Progenitor cell of endocrine pancreas (in vitro differentiated cells): ENCODE measurements at regions not wholly inside any gene's neighbourhood (a gene's known extent, or its start where the extent isn't known, plus 50 kb on each side); places are given as distances from the start of the nearest gene placed in this dataset.

Experiments
- DNase-seq: peaks from one replicate; pipeline ENCODE4 v3.0.0; 2021; ENCODE audit warnings: low spot score; ENCODE audit not compliant: unreplicated experiment
- H3K27ac Mint-ChIP-seq: 2 replicates; pipeline ENCODE4 v1.8.0; 2021; ENCODE audit warnings: mild to moderate bottlenecking, moderate library complexity, mixed read lengths
- H3K27me3 Mint-ChIP-seq: 2 replicates; pipeline ENCODE4 v1.8.0; 2021; ENCODE audit warnings: mixed read lengths
- H3K36me3 Mint-ChIP-seq: 2 replicates; pipeline ENCODE4 v1.8.0; 2022; ENCODE audit warnings: mixed read lengths; ENCODE audit not compliant: insufficient read depth
- H3K4me1 Mint-ChIP-seq: 2 replicates; pipeline ENCODE4 v1.8.0; 2021; ENCODE audit warnings: low read depth, mixed read lengths
- H3K4me3 Mint-ChIP-seq: 2 replicates; pipeline ENCODE4 v1.8.0; 2021; ENCODE audit warnings: low read depth, mild to moderate bottlenecking, moderate library complexity, mixed read lengths
- H3K9me3 Mint-ChIP-seq: 2 replicates; pipeline ENCODE4 v1.8.0; 2021; ENCODE audit warnings: low read depth, mixed read lengths
- TF ChIP-seq, protein P1 (sequence below): fragments of 200-600 bp; sonication (generic); IDR thresholded peaks from one replicate; pipeline ENCODE4 v1.5.0; 2021; ENCODE audit warnings: antibody characterized with exemption, mild to moderate bottlenecking; ENCODE audit not compliant: unreplicated experiment

DNA sequence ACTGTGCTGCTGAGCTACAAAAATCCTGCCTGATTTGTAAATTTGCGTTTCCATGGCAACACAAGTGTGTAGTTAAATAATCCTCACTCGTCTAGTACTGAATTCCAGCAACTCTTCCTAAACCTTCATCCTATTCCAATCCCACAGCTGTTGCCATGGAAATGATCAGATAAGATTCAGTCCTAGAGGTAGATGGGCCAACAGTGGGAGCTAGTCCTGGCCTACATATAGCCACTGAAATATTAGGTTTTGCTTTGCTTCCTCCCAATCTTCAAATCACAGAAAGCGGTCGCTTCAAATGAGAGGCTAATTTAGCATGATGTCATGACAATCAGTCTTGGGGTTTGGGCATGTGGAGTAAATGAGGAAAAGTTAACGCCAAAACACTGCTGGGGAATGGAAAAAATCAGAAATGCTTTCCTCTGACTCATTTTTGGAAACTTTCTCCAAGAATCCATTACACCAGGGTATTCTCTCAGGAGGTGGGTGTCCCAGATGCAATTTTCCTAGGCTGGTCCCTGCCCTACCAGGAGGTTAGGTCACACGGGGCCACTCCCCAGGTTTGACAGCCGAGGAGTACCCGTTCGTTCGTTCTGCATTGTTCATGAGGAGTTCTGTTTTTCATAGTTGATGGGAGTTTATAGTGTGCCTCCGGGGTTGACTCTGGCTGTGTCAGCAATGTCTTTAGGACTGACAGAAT, 159.2 kb upstream of the SLCO3A1 start:
- no peak overlapping the region for H3K27ac Mint-ChIP-seq
- H3K9me3 Mint-ChIP-seq: no peaks in the 10 kb centered on the region
- no peak overlapping the region for H3K4me3 Mint-ChIP-seq
- TF ChIP-seq, protein P1, sequence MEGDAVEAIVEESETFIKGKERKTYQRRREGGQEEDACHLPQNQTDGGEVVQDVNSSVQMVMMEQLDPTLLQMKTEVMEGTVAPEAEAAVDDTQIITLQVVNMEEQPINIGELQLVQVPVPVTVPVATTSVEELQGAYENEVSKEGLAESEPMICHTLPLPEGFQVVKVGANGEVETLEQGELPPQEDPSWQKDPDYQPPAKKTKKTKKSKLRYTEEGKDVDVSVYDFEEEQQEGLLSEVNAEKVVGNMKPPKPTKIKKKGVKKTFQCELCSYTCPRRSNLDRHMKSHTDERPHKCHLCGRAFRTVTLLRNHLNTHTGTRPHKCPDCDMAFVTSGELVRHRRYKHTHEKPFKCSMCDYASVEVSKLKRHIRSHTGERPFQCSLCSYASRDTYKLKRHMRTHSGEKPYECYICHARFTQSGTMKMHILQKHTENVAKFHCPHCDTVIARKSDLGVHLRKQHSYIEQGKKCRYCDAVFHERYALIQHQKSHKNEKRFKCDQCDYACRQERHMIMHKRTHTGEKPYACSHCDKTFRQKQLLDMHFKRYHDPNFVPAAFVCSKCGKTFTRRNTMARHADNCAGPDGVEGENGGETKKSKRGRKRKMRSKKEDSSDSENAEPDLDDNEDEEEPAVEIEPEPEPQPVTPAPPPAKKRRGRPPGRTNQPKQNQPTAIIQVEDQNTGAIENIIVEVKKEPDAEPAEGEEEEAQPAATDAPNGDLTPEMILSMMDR: no peak
- peaks cover 3% of the 10 kb centered on the region for H3K27me3 Mint-ChIP-seq
- DNase-seq: no peak
- H3K36me3 Mint-ChIP-seq: no peaks in the 10 kb centered on the region
- peaks cover 17% of the 10 kb centered on the region for H3K4me1 Mint-ChIP-seq

DNA sequence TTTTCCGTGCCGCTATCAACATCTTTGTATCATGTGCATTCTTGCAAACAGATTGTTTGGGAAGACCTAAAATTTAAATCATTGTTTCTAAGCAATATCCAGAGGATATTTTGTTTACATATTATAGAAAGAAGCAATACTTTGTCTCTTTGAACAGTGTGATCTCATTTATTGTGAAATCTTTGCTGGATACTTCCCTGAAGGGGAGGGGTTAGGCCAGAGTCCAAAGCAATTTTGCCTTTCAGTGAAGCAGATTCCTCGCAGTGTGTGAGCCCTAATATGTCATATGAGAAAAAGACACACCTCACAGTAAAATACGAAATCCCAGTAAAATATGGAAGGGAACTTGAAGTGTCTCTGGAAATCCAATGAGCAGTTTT, 158.7 kb upstream of the SLCO3A1 start:
- H3K27me3 Mint-ChIP-seq: no peaks in the 10 kb centered on the region
- H3K4me3 Mint-ChIP-seq: no peak overlapping the region
- H3K36me3 Mint-ChIP-seq: no peaks in the 10 kb centered on the region
- H3K27ac Mint-ChIP-seq: no peak overlapping the region
- DNase-seq: no peak
- H3K9me3 Mint-ChIP-seq: no peaks in the 10 kb centered on the region
- TF ChIP-seq, protein P1: no peak
- peaks cover 17% of the 10 kb centered on the region for H3K4me1 Mint-ChIP-seq

DNA sequence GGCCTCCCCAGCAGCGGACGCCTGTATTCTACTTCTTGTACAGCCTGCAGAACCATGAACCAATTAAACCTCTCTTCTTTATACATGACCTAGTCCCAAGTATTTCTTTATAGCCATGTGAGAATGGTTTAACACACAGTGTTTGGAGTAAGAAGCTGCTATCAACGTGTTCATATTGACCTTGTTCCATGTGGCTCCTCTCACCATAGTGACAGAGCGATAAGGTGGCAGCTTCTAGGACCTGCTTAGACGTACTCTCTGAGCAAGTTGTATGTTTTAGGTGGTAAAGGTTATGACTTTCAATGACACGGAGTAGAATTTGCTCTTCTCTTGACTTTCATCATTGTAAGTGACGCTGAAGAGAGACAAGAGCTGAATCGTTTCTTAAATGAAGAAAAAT, 157.7 kb upstream of the SLCO3A1 start:
- Mint-ChIP-seq H3K4me3 (no peak overlapping the region), H3K27ac (no peak overlapping the region), H3K9me3 (no peaks in the 10 kb centered on the region), H3K36me3 (no peaks in the 10 kb centered on the region), H3K27me3 (no peaks in the 10 kb centered on the region), H3K4me1 (peaks cover 17% of the 10 kb centered on the region)
- TF ChIP-seq, protein P1: no peak
- DNase-seq: no peak

DNA sequence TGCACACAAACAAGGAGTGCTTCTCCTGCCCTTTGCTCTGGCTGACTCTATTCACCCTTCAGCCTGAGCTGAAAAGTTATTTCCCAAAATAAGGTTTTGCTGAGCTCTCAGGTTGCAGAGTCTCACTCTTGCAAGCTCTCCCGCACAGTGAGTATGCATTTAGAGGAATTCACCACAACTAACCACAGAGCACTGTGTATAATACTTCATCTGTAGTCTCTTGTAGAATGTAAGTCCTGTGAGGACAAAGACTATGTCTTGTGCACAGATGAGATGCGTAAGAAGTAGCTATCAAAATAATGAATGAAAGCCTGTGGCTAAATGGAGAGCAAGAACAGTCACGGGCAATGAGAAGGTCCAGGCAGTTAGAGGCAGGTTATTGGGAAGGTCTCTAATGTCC, 156.5 kb upstream of the SLCO3A1 start:
- H3K27ac Mint-ChIP-seq: no peak overlapping the region
- H3K36me3 Mint-ChIP-seq: no peaks in the 10 kb centered on the region
- DNase-seq: no peak
- no peaks in the 10 kb centered on the region for H3K9me3 Mint-ChIP-seq
- H3K27me3 Mint-ChIP-seq: no peaks in the 10 kb centered on the region
- TF ChIP-seq, protein P1: no peak
- H3K4me3 Mint-ChIP-seq: no peak overlapping the region
- peaks cover 17% of the 10 kb centered on the region for H3K4me1 Mint-ChIP-seq

DNA sequence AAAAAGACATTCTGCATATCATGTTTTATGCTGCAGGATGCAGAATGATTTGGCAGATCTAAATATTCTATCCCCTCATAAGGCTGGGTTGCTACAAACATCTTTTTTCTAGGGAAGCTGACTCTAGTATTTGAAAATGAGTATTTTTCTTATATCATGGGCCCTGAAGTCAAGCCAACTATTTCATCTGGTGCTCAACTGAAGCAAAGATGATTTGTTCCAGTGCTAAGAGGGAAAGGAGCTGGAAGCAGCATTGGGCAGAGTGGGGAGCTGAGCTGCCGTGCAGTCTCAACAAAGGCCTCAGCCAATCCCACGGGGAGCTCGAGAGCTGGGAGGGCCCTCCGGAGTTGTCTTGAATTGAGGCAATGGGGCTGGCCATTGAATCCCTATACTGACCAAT, 155.3 kb upstream of the SLCO3A1 start:
- TF ChIP-seq, protein P1: no peak
- Mint-ChIP-seq H3K36me3 (no peaks in the 10 kb centered on the region), H3K4me1 (peaks cover 17% of the 10 kb centered on the region), H3K9me3 (no peaks in the 10 kb centered on the region), H3K27me3 (no peaks in the 10 kb centered on the region), H3K27ac (no peak overlapping the region), H3K4me3 (no peak overlapping the region)
- DNase-seq: no peak
